ENCODE measurements at regions not wholly inside any gene's neighbourhood (a gene's known extent, or its start where the extent isn't known, plus 50 kb on each side); places are given as distances from the start of the nearest gene placed in this dataset.

DNA sequence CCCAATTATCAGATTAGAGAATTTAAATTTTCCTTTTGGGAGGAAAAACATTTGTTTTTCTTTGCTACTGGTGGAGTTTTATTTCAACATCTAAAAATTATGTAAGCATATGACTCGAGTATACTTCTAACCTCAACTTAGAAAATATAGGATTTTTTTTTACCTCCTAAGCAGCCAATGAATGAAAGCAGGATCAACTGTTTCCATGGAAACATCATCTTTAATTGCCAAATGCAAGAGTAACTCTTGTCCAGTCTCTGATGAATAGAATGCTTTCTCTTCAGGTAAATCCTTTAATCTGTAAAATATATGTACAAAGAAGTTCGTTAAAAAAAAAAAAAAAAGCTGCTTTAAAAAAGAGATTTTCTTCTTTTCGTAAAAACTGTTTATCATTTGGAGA lies 93.6 kb downstream of the CNTN3 start:
- TF ChIP-seq, protein P1, sequence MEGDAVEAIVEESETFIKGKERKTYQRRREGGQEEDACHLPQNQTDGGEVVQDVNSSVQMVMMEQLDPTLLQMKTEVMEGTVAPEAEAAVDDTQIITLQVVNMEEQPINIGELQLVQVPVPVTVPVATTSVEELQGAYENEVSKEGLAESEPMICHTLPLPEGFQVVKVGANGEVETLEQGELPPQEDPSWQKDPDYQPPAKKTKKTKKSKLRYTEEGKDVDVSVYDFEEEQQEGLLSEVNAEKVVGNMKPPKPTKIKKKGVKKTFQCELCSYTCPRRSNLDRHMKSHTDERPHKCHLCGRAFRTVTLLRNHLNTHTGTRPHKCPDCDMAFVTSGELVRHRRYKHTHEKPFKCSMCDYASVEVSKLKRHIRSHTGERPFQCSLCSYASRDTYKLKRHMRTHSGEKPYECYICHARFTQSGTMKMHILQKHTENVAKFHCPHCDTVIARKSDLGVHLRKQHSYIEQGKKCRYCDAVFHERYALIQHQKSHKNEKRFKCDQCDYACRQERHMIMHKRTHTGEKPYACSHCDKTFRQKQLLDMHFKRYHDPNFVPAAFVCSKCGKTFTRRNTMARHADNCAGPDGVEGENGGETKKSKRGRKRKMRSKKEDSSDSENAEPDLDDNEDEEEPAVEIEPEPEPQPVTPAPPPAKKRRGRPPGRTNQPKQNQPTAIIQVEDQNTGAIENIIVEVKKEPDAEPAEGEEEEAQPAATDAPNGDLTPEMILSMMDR (IDR thresholded peaks at IDR 0.05) = no peak
- TF ChIP-seq EZH2 (IDR thresholded peaks at IDR 0.05) = no peak

All from neural progenitor cell (in vitro differentiated cells).